ENCODE measurements at regions not wholly inside any gene's neighbourhood (a gene's known extent, or its start where the extent isn't known, plus 50 kb on each side); places are given as distances from the start of the nearest gene placed in this dataset.

DNA sequence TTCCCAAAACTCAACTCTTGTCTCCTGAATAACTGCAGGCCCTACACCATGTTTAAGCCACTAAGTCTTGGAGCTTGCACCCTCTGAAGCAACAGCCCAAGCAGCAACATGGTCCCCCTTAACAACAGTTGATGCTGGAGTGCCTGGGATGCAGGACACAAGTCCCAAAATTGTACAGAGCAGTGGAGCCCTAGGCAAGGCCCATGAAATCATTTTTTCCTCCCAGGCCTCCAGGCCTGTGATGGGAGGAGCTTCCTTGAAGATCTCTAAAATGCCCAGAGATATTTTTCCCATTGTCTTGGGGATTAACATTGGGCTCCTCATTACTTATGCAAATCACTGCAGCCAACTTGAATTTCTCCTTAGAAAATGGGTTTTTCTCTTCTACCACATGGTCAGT is 311.9 kb upstream of the EPHA3 start:
- TF ChIP-seq, protein P1, sequence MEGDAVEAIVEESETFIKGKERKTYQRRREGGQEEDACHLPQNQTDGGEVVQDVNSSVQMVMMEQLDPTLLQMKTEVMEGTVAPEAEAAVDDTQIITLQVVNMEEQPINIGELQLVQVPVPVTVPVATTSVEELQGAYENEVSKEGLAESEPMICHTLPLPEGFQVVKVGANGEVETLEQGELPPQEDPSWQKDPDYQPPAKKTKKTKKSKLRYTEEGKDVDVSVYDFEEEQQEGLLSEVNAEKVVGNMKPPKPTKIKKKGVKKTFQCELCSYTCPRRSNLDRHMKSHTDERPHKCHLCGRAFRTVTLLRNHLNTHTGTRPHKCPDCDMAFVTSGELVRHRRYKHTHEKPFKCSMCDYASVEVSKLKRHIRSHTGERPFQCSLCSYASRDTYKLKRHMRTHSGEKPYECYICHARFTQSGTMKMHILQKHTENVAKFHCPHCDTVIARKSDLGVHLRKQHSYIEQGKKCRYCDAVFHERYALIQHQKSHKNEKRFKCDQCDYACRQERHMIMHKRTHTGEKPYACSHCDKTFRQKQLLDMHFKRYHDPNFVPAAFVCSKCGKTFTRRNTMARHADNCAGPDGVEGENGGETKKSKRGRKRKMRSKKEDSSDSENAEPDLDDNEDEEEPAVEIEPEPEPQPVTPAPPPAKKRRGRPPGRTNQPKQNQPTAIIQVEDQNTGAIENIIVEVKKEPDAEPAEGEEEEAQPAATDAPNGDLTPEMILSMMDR (IDR thresholded peaks at IDR 0.05): no peak
- no peaks in the 10 kb centered on the region for H3K27me3 ChIP-seq
- ATAC-seq (no peak), DNase-seq (no peak)
- intact Hi-C loops (cut with DNase I): no loop called here
- H3K27ac ChIP-seq: no peak overlapping the region
- no peaks in the 10 kb centered on the region for H3K36me3 ChIP-seq
- H3K4me1 ChIP-seq: no peaks in the 10 kb centered on the region
- H3K4me3 ChIP-seq: no peak overlapping the region
- peaks cover 0 to 51% (median 7%) of the 10 kb centered on the region in 11 donors for H3K9me3 ChIP-seq

DNA sequence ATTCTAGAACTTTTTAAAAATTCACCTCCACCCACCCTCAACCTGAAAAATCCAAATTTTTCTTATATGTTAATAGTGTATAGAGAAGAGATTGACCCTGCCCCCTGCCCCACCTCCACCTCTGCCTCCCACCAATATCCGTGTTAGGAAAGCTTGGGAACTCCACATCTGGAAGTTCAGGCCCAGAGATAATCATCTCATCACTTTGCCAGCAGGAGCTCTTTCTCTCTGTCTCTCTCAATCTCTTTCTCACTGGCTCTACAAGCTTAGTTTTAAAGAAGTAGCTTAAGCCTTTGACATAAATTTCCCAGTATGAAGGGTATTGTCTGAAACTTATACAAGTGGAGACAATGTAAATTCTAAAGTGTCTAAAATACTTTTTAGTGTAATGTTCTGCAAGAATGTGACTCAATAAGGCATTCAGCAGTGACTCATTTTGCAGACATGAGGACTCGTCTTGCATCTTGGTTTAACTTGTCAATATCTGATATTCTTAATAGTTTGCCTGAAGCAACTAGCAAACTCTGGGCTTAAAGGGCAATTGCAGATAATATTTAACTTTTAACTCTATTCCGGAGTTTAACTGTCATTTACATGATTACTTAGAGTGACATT is 299.8 kb upstream of the EPHA3 start:
- intact Hi-C loops (cut with DNase I): no loop called here
- H3K9me3 ChIP-seq: no peaks in the 10 kb centered on the region
- TF ChIP-seq, protein P1 (IDR thresholded peaks at IDR 0.05): no peak
- H3K36me3 ChIP-seq: no peaks in the 10 kb centered on the region
- 56 to 68% methylated on average over 3 of the region's 3 CpGs for WGBS, 2 donors
- no peaks in the 10 kb centered on the region for H3K27me3 ChIP-seq
- no peak overlapping the region for H3K27ac ChIP-seq
- peaks cover 0 to 14% (median 3%) of the 10 kb centered on the region in 9 donors for H3K4me1 ChIP-seq
- ATAC-seq: no peak
- DNase-seq: no peak
- H3K4me3 ChIP-seq: no peak overlapping the region

DNA sequence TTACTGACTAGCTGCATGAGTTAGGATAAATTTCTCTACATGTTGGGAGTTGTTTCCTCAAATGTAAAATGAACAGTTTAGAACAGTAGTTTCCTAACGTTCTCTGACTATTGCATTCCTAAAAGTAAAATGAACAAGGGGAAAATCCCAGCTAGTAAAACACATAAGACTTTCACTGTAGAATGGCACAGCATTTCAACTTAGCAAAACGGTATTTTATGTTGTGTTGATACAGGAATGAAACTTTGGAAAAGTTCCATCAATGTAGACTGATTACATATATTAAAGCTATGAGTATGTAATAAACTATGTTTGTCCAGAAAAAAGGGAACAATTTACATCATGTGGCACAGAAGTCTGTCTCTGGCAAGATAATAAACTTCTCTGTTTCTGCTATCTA is 297.4 kb upstream of the EPHA3 start:
- peaks cover 0 to 14% (median 3%) of the 10 kb centered on the region in 9 donors for H3K4me1 ChIP-seq
- intact Hi-C loops (cut with DNase I): no loop called here
- ATAC-seq (no peak), DNase-seq (no peak)
- no peaks in the 10 kb centered on the region for H3K9me3 ChIP-seq
- TF ChIP-seq, protein P1 (IDR thresholded peaks at IDR 0.05): no peak
- H3K27me3 ChIP-seq: no peaks in the 10 kb centered on the region
- no peaks in the 10 kb centered on the region for H3K36me3 ChIP-seq
- H3K4me3 ChIP-seq: no peak overlapping the region
- WGBS, 2 donors: 14 to 18% methylated on average over 2 of the region's 2 CpGs
- H3K27ac ChIP-seq: peak overlapping the region in 3 of 10 donors; percentile 6 to 38 (median 8)

DNA sequence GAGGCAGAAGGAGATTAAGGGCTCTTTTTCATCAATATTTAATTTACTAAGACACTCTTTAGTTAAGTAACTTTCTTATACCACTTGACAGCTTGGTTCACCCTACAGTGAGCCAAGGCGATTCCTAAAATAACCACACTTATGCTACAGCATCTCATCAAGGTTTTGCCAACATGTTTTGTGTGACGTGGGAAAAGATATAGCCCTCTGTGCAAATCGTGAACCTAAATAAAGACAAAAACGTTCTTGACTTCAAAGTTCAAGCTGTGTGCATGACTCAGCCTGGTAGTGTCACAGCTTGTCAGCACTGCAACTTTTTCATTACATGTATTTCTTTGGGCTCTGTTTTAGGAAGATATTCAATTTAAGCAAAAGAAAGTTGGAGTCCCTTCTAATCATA is 297.0 kb upstream of the EPHA3 start:
- Histone ChIP-seq H3K27me3 (no peaks in the 10 kb centered on the region), H3K4me1 (peaks cover 0 to 14% (median 3%) of the 10 kb centered on the region in 9 donors), H3K9me3 (no peaks in the 10 kb centered on the region), H3K27ac (peak overlapping the region in 4 of 10 donors; percentile 6 to 64 (median 22)), H3K36me3 (no peaks in the 10 kb centered on the region), H3K4me3 (no peak overlapping the region)
- 14 to 20% methylated on average over 4 of the region's 4 CpGs for WGBS, 2 donors
- peak in 1 of 2 donors; percentile 4 for DNase-seq
- TF ChIP-seq, protein P1 (IDR thresholded peaks at IDR 0.05): no peak
- peak in 6 of 8 donors; percentile 46 to 96 (median 78) for ATAC-seq
- intact Hi-C loops (cut with DNase I): no loop called here
